ENCODE measurements at regions not wholly inside any gene's neighbourhood (a gene's known extent, or its start where the extent isn't known, plus 50 kb on each side); places are given as distances from the start of the nearest gene placed in this dataset.

DNA sequence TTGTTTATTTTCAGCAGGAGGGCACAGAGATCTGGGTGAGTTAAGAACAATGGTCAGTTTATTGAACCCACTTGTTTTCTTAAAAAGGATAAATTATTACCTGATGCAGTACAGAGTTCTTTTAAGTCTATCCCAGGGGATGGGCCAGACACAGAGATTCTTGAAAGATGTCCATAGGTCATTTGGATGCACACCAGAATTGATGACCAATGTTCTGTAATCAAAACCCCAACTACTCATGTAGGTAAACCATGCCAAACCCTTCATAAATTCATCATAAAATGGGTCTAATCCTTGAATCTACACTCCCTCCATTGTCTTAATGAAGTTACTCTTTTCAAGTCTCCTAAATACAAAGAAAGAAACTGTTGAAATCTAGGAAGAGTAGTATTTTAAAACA, 273.0 kb upstream of the COL8A1 start:
- TF ChIP-seq, protein P1, sequence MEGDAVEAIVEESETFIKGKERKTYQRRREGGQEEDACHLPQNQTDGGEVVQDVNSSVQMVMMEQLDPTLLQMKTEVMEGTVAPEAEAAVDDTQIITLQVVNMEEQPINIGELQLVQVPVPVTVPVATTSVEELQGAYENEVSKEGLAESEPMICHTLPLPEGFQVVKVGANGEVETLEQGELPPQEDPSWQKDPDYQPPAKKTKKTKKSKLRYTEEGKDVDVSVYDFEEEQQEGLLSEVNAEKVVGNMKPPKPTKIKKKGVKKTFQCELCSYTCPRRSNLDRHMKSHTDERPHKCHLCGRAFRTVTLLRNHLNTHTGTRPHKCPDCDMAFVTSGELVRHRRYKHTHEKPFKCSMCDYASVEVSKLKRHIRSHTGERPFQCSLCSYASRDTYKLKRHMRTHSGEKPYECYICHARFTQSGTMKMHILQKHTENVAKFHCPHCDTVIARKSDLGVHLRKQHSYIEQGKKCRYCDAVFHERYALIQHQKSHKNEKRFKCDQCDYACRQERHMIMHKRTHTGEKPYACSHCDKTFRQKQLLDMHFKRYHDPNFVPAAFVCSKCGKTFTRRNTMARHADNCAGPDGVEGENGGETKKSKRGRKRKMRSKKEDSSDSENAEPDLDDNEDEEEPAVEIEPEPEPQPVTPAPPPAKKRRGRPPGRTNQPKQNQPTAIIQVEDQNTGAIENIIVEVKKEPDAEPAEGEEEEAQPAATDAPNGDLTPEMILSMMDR (IDR thresholded peaks at IDR 0.05; ENCODE audit: insufficient read depth, low read length) = no peak
- no peak for DNase-seq (ENCODE audit: low read depth)
- H3K4me3 ChIP-seq (ENCODE audit: low read depth, low read length) = no peak overlapping the region

DNA sequence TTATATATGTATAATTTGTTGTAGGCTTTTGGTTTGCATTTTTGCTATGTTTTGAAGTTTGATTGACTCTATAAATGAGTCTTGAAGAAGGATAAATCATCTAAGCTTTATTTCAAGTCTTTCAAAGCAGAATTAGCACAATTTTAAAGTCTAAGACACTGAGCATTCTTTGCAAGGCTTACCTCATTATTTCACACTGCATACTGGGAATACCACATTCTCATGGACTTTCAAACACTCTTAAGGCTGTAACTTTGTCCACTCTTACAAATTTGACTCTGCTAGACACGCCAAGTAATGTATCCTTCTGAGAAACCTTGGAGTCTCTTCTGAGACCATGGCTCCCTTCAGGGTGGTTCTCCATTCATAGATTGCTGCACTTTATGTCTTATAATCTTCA, 281.3 kb upstream of the COL8A1 start:
- TF ChIP-seq, protein P1 (IDR thresholded peaks at IDR 0.05; ENCODE audit: insufficient read depth, low read length) = no peak
- no peak for DNase-seq (ENCODE audit: low read depth)
- H3K4me3 ChIP-seq (ENCODE audit: low read depth, low read length) = no peak overlapping the region

DNA sequence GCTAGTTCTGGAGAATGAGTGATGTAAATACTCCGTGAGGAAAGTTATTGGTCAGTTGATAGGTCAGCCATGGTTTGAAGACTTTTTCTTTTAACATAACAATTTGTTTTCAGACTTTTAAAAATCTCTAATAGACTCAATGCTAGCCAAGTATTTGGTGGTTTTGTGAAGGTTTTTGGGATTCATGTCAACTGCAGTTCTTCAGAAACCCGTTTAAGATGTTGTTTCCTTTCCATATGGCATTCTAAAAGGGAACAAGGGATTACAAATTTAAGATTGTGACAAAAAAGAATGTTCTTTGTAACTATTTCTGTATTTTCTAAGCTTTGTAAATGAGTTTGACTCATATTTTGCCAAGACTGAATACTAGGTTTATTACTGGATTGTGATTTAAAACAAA, 281.7 kb upstream of the COL8A1 start:
- DNase-seq (ENCODE audit: low read depth) = no peak
- H3K4me3 ChIP-seq (ENCODE audit: low read depth, low read length) = no peak overlapping the region
- TF ChIP-seq, protein P1 (IDR thresholded peaks at IDR 0.05; ENCODE audit: insufficient read depth, low read length) = no peak

DNA sequence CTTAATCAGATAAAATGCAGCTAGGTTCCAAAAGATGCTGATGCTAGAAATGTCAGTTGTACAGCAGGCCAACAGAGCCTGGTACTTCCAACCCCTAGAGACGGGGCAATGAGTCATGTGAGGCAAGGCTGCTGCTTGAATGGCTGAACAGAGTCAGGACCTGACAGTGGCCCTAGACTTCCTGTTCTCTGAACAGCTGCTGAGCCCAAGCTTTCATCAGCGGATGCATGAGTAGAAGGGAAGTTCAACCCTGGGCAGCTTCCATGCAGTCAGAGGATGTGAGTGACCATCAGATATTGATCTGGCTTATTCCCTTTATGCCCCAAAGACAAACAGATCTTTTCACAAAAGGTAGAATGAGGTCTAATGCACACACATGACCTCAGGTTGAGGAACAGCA, 282.9 kb upstream of the COL8A1 start:
- TF ChIP-seq, protein P1 (IDR thresholded peaks at IDR 0.05; ENCODE audit: insufficient read depth, low read length) = no peak
- no peak overlapping the region for H3K4me3 ChIP-seq (ENCODE audit: low read depth, low read length)
- no peak for DNase-seq (ENCODE audit: low read depth)

DNA sequence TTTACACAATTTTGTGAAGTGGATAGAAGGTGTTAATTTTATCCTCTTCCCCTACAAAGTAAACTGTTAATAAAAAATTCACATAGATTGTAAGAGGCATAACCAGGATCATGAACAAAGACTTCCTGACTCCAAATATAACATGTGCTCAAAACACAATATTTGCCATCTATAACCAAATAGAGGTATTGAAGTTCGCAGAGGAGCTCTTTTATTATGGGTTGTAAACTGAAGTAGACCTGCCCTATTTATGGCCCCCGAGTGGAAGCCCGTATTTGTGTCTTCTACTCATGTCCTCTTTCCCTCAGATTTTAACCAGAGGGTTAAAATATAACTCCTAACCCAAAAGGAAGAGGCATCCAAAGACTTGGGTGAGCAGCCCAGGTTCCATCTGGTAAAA, 285.6 kb upstream of the COL8A1 start:
- DNase-seq (ENCODE audit: low read depth) = no peak
- H3K4me3 ChIP-seq (ENCODE audit: low read depth, low read length) = no peak overlapping the region
- TF ChIP-seq, protein P1 (IDR thresholded peaks at IDR 0.05; ENCODE audit: insufficient read depth, low read length) = no peak

DNA sequence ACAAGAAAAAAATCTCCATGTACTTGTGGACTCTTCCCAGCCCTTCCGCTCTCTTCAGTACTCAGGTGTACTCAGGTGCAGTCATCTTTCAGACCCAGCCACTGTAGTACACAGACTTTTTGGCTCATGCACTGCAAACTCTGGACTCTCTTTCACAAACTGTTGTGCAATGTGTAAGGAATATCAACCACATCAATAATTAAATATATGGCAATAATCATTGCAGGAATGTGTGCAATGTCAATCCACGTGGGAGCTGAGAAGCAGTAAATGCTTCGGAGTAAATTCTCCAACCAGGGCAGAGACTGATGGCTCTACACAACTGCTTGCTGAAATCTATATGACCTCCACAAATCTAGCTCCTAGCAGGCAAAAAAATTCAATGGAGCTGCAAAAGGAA, 287.3 kb upstream of the COL8A1 start:
- TF ChIP-seq, protein P1 (IDR thresholded peaks at IDR 0.05; ENCODE audit: insufficient read depth, low read length) = no peak

DNA sequence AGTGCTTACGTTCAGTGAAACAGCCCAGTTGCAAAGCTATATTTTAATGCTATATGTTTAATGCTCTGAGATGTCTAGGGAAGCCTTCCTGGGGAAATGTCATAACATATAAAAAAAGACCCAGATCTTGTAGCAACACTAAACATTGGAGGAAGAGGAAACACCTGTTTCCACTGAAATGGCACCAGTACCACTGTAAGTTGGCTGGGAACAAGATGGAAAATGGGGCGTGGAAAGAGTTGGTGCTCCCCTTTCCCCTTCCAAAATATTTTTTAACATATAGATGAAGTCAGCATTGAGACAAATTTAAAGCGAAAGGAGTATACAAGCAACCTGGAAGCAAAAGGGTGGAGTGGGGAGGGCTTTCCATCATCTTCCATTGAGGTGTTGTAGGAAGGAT, 289.9 kb upstream of the COL8A1 start:
- DNase-seq (ENCODE audit: low read depth) = no peak
- no peak overlapping the region for H3K4me3 ChIP-seq (ENCODE audit: low read depth, low read length)
- TF ChIP-seq, protein P1 (IDR thresholded peaks at IDR 0.05; ENCODE audit: insufficient read depth, low read length) = no peak

More for the DNA sequence above, 287.3 kb upstream of the COL8A1 start:
- H3K4me3 ChIP-seq (ENCODE audit: low read depth, low read length) = no peak overlapping the region
- no peak for DNase-seq (ENCODE audit: low read depth)

Data from fibroblast of the aortic adventitia (primary cell).